ENCODE measurements at regions not wholly inside any gene's neighbourhood (a gene's known extent, or its start where the extent isn't known, plus 50 kb on each side); places are given as distances from the start of the nearest gene placed in this dataset.

DNA sequence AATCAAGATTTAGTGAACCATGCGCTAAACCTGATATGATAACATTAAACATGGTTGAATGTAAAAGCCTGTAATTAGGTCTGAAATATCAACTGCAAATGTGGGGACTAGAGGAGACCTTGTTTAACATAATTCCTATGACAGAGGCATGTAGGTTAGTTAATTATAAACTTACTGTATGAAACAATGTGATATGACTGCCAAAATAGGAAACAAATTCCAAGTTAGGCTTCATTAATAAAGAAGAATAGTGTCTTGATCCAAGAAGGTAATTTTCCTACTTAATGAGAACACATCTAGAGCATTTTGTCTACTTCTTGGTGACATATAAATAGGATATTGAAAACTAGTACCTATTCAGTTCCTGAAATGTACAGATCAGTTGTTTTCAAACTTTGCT, 136.2 kb upstream of the TARS1 start:
- Histone ChIP-seq H4K20me1 (replicated peaks; ENCODE audit: insufficient read depth) (no peaks in the 10 kb centered on the region), H3F3A (replicated peaks; ENCODE audit: low read depth) (no peaks in the 10 kb centered on the region), H3K79me2 (replicated peaks; ENCODE audit: insufficient read depth) (no peaks in the 10 kb centered on the region), H3K9me2 (ENCODE audit: insufficient read depth) (no peaks in the 10 kb centered on the region), H2AFZ (no peak overlapping the region), H3K27me3 (ENCODE audit: insufficient read depth) (no peaks in the 10 kb centered on the region), H3K4me3 (no peak overlapping the region), H3K27ac (ENCODE audit: low read depth) (no peak overlapping the region), H3K36me3 (ENCODE audit: insufficient read depth) (no peaks in the 10 kb centered on the region), H3K4me2 (no peak overlapping the region), H3K4me1 (ENCODE audit: insufficient read depth) (no peaks in the 10 kb centered on the region)
- no peaks in the 10 kb centered on the region for H3K9me3 Mint-ChIP-seq
- H3K4me1 Mint-ChIP-seq: no peaks in the 10 kb centered on the region
- TF ChIP-seq JUNB (IDR thresholded peaks at IDR 0.05; ENCODE audit: unreplicated experiment) (no peak), STAT1 (IDR thresholded peaks at IDR 0.05; ENCODE audit: unreplicated experiment) (no peak), ZNF331 (CRISPR knock-in tag; IDR thresholded peaks at IDR 0.05; ENCODE audit: low read depth) (no peak), EZH2 (IDR thresholded peaks at IDR 0.05; ENCODE audit: low read depth, unreplicated experiment) (no peak), CREB1 (CRISPR knock-in tag; IDR thresholded peaks at IDR 0.05; ENCODE audit: low read depth) (no peak), NANOG (IDR thresholded peaks at IDR 0.05; ENCODE audit: borderline replicate concordance) (no peak), POLR2AphosphoS5 (IDR thresholded peaks at IDR 0.05; ENCODE audit: low read depth) (no peak), ZNF114 (CRISPR knock-in tag; IDR thresholded peaks at IDR 0.05) (no peak)
- TF ChIP-seq, protein P1, sequence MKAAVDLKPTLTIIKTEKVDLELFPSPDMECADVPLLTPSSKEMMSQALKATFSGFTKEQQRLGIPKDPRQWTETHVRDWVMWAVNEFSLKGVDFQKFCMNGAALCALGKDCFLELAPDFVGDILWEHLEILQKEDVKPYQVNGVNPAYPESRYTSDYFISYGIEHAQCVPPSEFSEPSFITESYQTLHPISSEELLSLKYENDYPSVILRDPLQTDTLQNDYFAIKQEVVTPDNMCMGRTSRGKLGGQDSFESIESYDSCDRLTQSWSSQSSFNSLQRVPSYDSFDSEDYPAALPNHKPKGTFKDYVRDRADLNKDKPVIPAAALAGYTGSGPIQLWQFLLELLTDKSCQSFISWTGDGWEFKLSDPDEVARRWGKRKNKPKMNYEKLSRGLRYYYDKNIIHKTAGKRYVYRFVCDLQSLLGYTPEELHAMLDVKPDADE (IDR thresholded peaks at IDR 0.05): no peak
- TF ChIP-seq, protein P2, sequence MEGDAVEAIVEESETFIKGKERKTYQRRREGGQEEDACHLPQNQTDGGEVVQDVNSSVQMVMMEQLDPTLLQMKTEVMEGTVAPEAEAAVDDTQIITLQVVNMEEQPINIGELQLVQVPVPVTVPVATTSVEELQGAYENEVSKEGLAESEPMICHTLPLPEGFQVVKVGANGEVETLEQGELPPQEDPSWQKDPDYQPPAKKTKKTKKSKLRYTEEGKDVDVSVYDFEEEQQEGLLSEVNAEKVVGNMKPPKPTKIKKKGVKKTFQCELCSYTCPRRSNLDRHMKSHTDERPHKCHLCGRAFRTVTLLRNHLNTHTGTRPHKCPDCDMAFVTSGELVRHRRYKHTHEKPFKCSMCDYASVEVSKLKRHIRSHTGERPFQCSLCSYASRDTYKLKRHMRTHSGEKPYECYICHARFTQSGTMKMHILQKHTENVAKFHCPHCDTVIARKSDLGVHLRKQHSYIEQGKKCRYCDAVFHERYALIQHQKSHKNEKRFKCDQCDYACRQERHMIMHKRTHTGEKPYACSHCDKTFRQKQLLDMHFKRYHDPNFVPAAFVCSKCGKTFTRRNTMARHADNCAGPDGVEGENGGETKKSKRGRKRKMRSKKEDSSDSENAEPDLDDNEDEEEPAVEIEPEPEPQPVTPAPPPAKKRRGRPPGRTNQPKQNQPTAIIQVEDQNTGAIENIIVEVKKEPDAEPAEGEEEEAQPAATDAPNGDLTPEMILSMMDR (conservative IDR thresholded peaks at IDR 0.05; ENCODE audit: low read depth in 2 of 2): no peak
- TF ChIP-seq, protein P3, sequence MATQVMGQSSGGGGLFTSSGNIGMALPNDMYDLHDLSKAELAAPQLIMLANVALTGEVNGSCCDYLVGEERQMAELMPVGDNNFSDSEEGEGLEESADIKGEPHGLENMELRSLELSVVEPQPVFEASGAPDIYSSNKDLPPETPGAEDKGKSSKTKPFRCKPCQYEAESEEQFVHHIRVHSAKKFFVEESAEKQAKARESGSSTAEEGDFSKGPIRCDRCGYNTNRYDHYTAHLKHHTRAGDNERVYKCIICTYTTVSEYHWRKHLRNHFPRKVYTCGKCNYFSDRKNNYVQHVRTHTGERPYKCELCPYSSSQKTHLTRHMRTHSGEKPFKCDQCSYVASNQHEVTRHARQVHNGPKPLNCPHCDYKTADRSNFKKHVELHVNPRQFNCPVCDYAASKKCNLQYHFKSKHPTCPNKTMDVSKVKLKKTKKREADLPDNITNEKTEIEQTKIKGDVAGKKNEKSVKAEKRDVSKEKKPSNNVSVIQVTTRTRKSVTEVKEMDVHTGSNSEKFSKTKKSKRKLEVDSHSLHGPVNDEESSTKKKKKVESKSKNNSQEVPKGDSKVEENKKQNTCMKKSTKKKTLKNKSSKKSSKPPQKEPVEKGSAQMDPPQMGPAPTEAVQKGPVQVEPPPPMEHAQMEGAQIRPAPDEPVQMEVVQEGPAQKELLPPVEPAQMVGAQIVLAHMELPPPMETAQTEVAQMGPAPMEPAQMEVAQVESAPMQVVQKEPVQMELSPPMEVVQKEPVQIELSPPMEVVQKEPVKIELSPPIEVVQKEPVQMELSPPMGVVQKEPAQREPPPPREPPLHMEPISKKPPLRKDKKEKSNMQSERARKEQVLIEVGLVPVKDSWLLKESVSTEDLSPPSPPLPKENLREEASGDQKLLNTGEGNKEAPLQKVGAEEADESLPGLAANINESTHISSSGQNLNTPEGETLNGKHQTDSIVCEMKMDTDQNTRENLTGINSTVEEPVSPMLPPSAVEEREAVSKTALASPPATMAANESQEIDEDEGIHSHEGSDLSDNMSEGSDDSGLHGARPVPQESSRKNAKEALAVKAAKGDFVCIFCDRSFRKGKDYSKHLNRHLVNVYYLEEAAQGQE (IDR thresholded peaks at IDR 0.05; ENCODE audit: unreplicated experiment): no peak
- TF ChIP-seq, protein P4, sequence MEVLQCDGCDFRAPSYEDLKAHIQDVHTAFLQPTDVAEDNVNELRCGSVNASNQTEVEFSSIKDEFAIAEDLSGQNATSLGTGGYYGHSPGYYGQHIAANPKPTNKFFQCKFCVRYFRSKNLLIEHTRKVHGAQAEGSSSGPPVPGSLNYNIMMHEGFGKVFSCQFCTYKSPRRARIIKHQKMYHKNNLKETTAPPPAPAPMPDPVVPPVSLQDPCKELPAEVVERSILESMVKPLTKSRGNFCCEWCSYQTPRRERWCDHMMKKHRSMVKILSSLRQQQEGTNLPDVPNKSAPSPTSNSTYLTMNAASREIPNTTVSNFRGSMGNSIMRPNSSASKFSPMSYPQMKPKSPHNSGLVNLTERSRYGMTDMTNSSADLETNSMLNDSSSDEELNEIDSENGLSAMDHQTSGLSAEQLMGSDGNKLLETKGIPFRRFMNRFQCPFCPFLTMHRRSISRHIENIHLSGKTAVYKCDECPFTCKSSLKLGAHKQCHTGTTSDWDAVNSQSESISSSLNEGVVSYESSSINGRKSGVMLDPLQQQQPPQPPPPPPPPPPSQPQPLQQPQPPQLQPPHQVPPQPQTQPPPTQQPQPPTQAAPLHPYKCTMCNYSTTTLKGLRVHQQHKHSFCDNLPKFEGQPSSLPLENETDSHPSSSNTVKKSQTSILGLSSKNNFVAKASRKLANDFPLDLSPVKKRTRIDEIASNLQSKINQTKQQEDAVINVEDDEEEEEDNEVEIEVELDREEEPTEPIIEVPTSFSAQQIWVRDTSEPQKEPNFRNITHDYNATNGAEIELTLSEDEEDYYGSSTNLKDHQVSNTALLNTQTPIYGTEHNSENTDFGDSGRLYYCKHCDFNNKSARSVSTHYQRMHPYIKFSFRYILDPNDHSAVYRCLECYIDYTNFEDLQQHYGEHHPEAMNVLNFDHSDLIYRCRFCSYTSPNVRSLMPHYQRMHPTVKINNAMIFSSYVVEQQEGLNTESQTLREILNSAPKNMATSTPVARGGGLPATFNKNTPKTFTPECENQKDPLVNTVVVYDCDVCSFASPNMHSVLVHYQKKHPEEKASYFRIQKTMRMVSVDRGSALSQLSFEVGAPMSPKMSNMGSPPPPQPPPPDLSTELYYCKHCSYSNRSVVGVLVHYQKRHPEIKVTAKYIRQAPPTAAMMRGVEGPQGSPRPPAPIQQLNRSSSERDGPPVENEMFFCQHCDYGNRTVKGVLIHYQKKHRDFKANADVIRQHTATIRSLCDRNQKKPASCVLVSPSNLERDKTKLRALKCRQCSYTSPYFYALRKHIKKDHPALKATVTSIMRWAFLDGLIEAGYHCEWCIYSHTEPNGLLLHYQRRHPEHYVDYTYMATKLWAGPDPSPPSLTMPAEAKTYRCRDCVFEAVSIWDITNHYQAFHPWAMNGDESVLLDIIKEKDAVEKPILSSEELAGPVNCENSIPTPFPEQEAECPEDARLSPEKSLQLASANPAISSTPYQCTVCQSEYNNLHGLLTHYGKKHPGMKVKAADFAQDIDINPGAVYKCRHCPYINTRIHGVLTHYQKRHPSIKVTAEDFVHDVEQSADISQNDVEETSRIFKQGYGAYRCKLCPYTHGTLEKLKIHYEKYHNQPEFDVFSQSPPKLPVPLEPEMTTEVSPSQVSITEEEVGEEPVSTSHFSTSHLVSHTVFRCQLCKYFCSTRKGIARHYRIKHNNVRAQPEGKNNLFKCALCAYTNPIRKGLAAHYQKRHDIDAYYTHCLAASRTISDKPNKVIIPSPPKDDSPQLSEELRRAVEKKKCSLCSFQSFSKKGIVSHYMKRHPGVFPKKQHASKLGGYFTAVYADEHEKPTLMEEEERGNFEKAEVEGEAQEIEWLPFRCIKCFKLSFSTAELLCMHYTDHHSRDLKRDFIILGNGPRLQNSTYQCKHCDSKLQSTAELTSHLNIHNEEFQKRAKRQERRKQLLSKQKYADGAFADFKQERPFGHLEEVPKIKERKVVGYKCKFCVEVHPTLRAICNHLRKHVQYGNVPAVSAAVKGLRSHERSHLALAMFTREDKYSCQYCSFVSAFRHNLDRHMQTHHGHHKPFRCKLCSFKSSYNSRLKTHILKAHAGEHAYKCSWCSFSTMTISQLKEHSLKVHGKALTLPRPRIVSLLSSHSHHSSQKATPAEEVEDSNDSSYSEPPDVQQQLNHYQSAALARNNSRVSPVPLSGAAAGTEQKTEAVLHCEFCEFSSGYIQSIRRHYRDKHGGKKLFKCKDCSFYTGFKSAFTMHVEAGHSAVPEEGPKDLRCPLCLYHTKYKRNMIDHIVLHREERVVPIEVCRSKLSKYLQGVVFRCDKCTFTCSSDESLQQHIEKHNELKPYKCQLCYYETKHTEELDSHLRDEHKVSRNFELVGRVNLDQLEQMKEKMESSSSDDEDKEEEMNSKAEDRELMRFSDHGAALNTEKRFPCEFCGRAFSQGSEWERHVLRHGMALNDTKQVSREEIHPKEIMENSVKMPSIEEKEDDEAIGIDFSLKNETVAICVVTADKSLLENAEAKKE (CRISPR knock-in tag; IDR thresholded peaks at IDR 0.05): no peak
- DNase-seq (ENCODE audit: low spot score) (no peak), ATAC-seq (no peak)
- H3K27ac Mint-ChIP-seq: no peak overlapping the region
- H3K4me3 Mint-ChIP-seq: no peak overlapping the region
- no peaks in the 10 kb centered on the region for H3K36me3 Mint-ChIP-seq (ENCODE audit: low read depth)
- H3K27me3 Mint-ChIP-seq (ENCODE audit: insufficient read depth, low read depth, poor library complexity): peaks cover 1% of the 10 kb centered on the region

Data from GM23338 (cell line).